Esophagus muscularis mucosa (tissue), 3 donors: ENCODE measurements at regions not wholly inside any gene's neighbourhood (a gene's known extent, or its start where the extent isn't known, plus 50 kb on each side); places are given as distances from the start of the nearest gene placed in this dataset.

Experiments used
- CTCF ChIP-seq, 3 experiments: fragments of 200-600 bp in 2 of 3; fragments of 450-650 bp in 1 of 3; sonication (generic) in 2 of 3; IDR thresholded peaks; one replicate each; pipeline ENCODE4 v1.5.1; 2017 to 2019; ENCODE audit warnings: antibody characterized with exemption in 3 of 3, mild to moderate bottlenecking in 2 of 3, moderate library complexity in 1 of 3
- POLR2A ChIP-seq: fragments of 450-650 bp; IDR thresholded peaks from one replicate; pipeline ENCODE4 v1.6.1; 2017; ENCODE audit warnings: antibody characterized with exemption, moderate library complexity, mild to moderate bottlenecking, low read depth

- TF ChIP-seq CTCF (IDR thresholded peaks at IDR 0.05): no peak
- no peak for TF ChIP-seq POLR2A
These were observed 263.1 kb downstream of the LRIG3 start for GRCh38 chr12:58657190-58657589.
